K562 (cell line): ENCODE measurements at regions not wholly inside any gene's neighbourhood (a gene's known extent, or its start where the extent isn't known, plus 50 kb on each side); places are given as distances from the start of the nearest gene placed in this dataset.

ENCODE experiments used
- ATF3 ChIP-seq, 2 experiments: fragments of 450-650 bp in 1 of 2; sonication (generic) in 1 of 2; formaldehyde crosslinking in 1 of 2; IDR thresholded peaks in 1 of 2; conservative IDR thresholded peaks in 1 of 2; 2 replicates each; pipeline versions ENCODE4 v1.6.1 to v1.8.1; 2016 to 2023; ENCODE audit warnings: mild to moderate bottlenecking in 2 of 2, moderate library complexity in 2 of 2, inconsistent platforms in 1 of 2, missing genetic modification reagents in 1 of 2
- CBFA2T3 ChIP-seq: fragments of 450-650 bp; IDR thresholded peaks from 2 replicates; pipeline ENCODE4 v1.6.1; 2017
- CBX1 ChIP-seq: sonication (generic); IDR thresholded peaks from 2 replicates; pipeline ENCODE4 v1.6.1; 2016; ENCODE audit warnings: antibody characterized with exemption, low read depth, mild to moderate bottlenecking
- CTBP1 ChIP-seq: fragments of 450-650 bp; IDR thresholded peaks from 2 replicates; pipeline ENCODE4 v1.6.1; 2016; ENCODE audit warnings: borderline replicate concordance
- EP300 ChIP-seq: IDR thresholded peaks from 2 replicates; pipeline ENCODE4 v1.6.1; 2012; ENCODE audit warnings: low read length, improper control_type of control experiment
- ETV5 ChIP-seq: sonication (generic); formaldehyde crosslinking; IDR thresholded peaks from 2 replicates; pipeline ENCODE4 v1.4.0; 2020; ENCODE audit warnings: low read depth, mild to moderate bottlenecking, missing genetic modification reagents
- KDM4B ChIP-seq, 2 experiments: fragments of 450-650 bp in 1 of 2; sonication (generic) in 1 of 2; IDR thresholded peaks; 2 replicates each; pipeline ENCODE4 v1.6.1; 2016 to 2017; ENCODE audit warnings: borderline replicate concordance in 2 of 2, antibody characterized with exemption in 1 of 2, low read depth in 1 of 2, mild to moderate bottlenecking in 1 of 2
- MITF ChIP-seq: IDR thresholded peaks from 2 replicates; pipeline ENCODE4 v1.6.1; 2014; ENCODE audit warnings: antibody characterized with exemption
- MXI1 ChIP-seq: IDR thresholded peaks from 2 replicates; pipeline ENCODE4 v1.6.1; 2011; ENCODE audit warnings: low read depth, mild to moderate bottlenecking, improper control_type of control experiment, low read length
- PRDM10 ChIP-seq: fragments of 450-650 bp; IDR thresholded peaks from 2 replicates; pipeline ENCODE4 v1.6.1; 2018; ENCODE audit not compliant: partially characterized antibody
- RAD21 ChIP-seq, 2 experiments: fragments of 250-450 bp in 1 of 2; fragments of 450-650 bp in 1 of 2; sonication (Bioruptor Pico) in 1 of 2; formaldehyde crosslinking in 1 of 2; IDR thresholded peaks in 1 of 2; conservative IDR thresholded peaks in 1 of 2; 2 replicates each; pipeline versions ENCODE4 v1.4.0 to v1.8.0; 2020 to 2022; ENCODE audit warnings: mild to moderate bottlenecking in 2 of 2, moderate library complexity in 1 of 2
- SMARCA5 ChIP-seq: fragments of 450-650 bp; IDR thresholded peaks from 2 replicates; pipeline ENCODE4 v1.6.1; 2016
- YY1 ChIP-seq, 3 experiments: IDR thresholded peaks; 2 replicates each; pipeline ENCODE4 v1.6.1; 2011; ENCODE audit warnings: low read length in 2 of 3, mild to moderate bottlenecking in 2 of 3, moderate library complexity in 2 of 3, borderline replicate concordance in 1 of 3, control low read depth in 1 of 3, low read depth in 1 of 3; ENCODE audit not compliant: insufficient read depth in 3 of 3, insufficient replicate concordance in 2 of 3, control insufficient read depth in 1 of 3, insufficient read length in 1 of 3; ENCODE audit errors: extremely low read depth in 1 of 3
- ZBTB7A ChIP-seq: IDR thresholded peaks from 2 replicates; pipeline ENCODE4 v1.6.1; 2011; ENCODE audit warnings: low read depth, mild to moderate bottlenecking, low read length, moderate library complexity, borderline replicate concordance; ENCODE audit not compliant: control insufficient read depth
- ZNF143 ChIP-seq: sonication (generic); formaldehyde crosslinking; IDR thresholded peaks from 2 replicates; pipeline ENCODE4 v1.9.0; 2022; ENCODE audit warnings: mild to moderate bottlenecking, missing genetic modification reagents
- ZNF184 ChIP-seq: sonication (generic); formaldehyde crosslinking; IDR thresholded peaks from 2 replicates; pipeline ENCODE4 v1.5.0; 2020; ENCODE audit warnings: missing genetic modification reagents
- ZNF311 ChIP-seq: fragments of 250-450 bp; sonication (Bioruptor Pico); IDR thresholded peaks from 2 replicates; pipeline ENCODE4 v1.4.0; 2020; ENCODE audit warnings: mild to moderate bottlenecking, moderate library complexity
- ZNF384 ChIP-seq: IDR thresholded peaks from 2 replicates; pipeline ENCODE4 v1.6.1; 2012; ENCODE audit warnings: low read depth, low read length, improper control_type of control experiment
- ZNF57 ChIP-seq: fragments of 450-650 bp; formaldehyde crosslinking; IDR thresholded peaks from 2 replicates; pipeline ENCODE4 v1.4.0; 2020; ENCODE audit warnings: mild to moderate bottlenecking, moderate library complexity
- ZNF644 ChIP-seq: fragments of 200-800 bp; sonication (Bioruptor generic); IDR thresholded peaks from 2 replicates; pipeline ENCODE4 v1.6.1; 2016; ENCODE audit warnings: low read depth, missing genetic modification characterization, missing compliant biosample characterization
- ZNF695 ChIP-seq: fragments of 450-650 bp; formaldehyde crosslinking; IDR thresholded peaks from 2 replicates; pipeline ENCODE4 v1.4.0; 2020; ENCODE audit warnings: mild to moderate bottlenecking, moderate library complexity

GRCh38 chr6:27687154-27688013 is 214.5 kb upstream of the ZNF184 start (continued):
- no peak for TF ChIP-seq ATF3 (IDR thresholded peaks at IDR 0.05)
- peak; percentile 49; the same call in 1 of the 2 replicates for TF ChIP-seq ATF3 (CRISPR knock-in tag; conservative IDR thresholded peaks at IDR 0.05)
- peak in 2 of 3 experiments; percentile 37 to 55 for TF ChIP-seq YY1 (IDR thresholded peaks at IDR 0.05; ENCODE audit: borderline replicate concordance in 1 of 3, control insufficient read depth in 1 of 3, extremely low read depth in 1 of 3, insufficient read depth in 3 of 3, insufficient read length in 1 of 3, insufficient replicate concordance in 2 of 3, low read depth in 1 of 3, low read length in 2 of 3)
- no peak for TF ChIP-seq MITF
- no peak for TF ChIP-seq ZNF644
- no peak for TF ChIP-seq ZNF184 (CRISPR knock-in tag)
- no peak; the same call in 1 of the 2 replicates for TF ChIP-seq SMARCA5
- 0 out of 2 replicates have a peak, but pooled peaks have one; percentile 23 for TF ChIP-seq CBX1
- TF ChIP-seq PRDM10 = peak; percentile 78
- TF ChIP-seq CTBP1 = peak; percentile 95
- TF ChIP-seq KDM4B (IDR thresholded peaks at IDR 0.05; ENCODE audit: borderline replicate concordance in 2 of 2, low read depth in 1 of 2) = no peak
- TF ChIP-seq ZNF57 (CRISPR knock-in tag) = no peak
- TF ChIP-seq ETV5 (CRISPR knock-in tag) = no peak; the same call in 1 of the 2 replicates
- no peak for TF ChIP-seq ZNF143 (CRISPR knock-in tag)
- peak; percentile 50 for TF ChIP-seq ZNF384
- TF ChIP-seq ZBTB7A = peak; percentile 60; the same call in 1 of the 2 replicates
- peak; percentile 71 to 87 for TF ChIP-seq RAD21 (CRISPR knock-in tag; conservative IDR thresholded peaks at IDR 0.05 in 1 of 2, IDR thresholded peaks at IDR 0.05 in 1 of 2)
- TF ChIP-seq ZNF311 = 0 out of 2 replicates have a peak, but pooled peaks have one; percentile 37
- 0 out of 2 replicates have a peak, but pooled peaks have one; percentile 38 for TF ChIP-seq MXI1
- 0 out of 2 replicates have a peak, but pooled peaks have one; percentile 18 for TF ChIP-seq ZNF695 (CRISPR knock-in tag)
- 0 out of 2 replicates have a peak, but pooled peaks have one; percentile 14 for TF ChIP-seq EP300
- no peak for TF ChIP-seq CBFA2T3
